ENCODE measurements at regions not wholly inside any gene's neighbourhood (a gene's known extent, or its start where the extent isn't known, plus 50 kb on each side); places are given as distances from the start of the nearest gene placed in this dataset.

GRCh38 chr10:121121462-121121861 lies 270.3 kb downstream of the WDR11 start:
- Histone ChIP-seq H3K4me3 (no peak overlapping the region), H4K20me1 (no peaks in the 10 kb centered on the region), H3K4me2 (no peak overlapping the region), H3K9me3 (peaks cover 9% of the 10 kb centered on the region), H3K4me1 (no peaks in the 10 kb centered on the region), H3K36me3 (no peaks in the 10 kb centered on the region), H3K27me3 (no peaks in the 10 kb centered on the region), H3K9ac (no peak overlapping the region), H3K27ac (no peak overlapping the region)
- TF ChIP-seq Cebpa-rat (IDR thresholded peaks at IDR 0.05) = no peak

GRCh38 chr10:121127151-121127906 lies 276.2 kb downstream of the WDR11 start:
- H3K27me3 ChIP-seq = no peaks in the 10 kb centered on the region
- H3K4me3 ChIP-seq = no peak overlapping the region
- no peak for TF ChIP-seq Cebpa-rat (IDR thresholded peaks at IDR 0.05)
- H3K27ac ChIP-seq = no peak overlapping the region
- no peak overlapping the region for H3K4me2 ChIP-seq
- H4K20me1 ChIP-seq = no peaks in the 10 kb centered on the region
- no peaks in the 10 kb centered on the region for H3K36me3 ChIP-seq
- H3K9me3 ChIP-seq = no peaks in the 10 kb centered on the region
- no peaks in the 10 kb centered on the region for H3K4me1 ChIP-seq
- H3K9ac ChIP-seq = no peak overlapping the region

GRCh38 chr10:121128164-121128563 lies 277.0 kb downstream of the WDR11 start:
- Histone ChIP-seq H3K4me2 (no peak overlapping the region), H3K27ac (no peak overlapping the region), H3K27me3 (no peaks in the 10 kb centered on the region), H3K4me1 (no peaks in the 10 kb centered on the region), H3K36me3 (no peaks in the 10 kb centered on the region), H3K4me3 (no peak overlapping the region), H3K9me3 (no peaks in the 10 kb centered on the region), H4K20me1 (no peaks in the 10 kb centered on the region), H3K9ac (no peak overlapping the region)
- no peak for TF ChIP-seq Cebpa-rat (IDR thresholded peaks at IDR 0.05)

- Histone ChIP-seq H3K4me3 (no peak overlapping the region), H3K9me3 (no peaks in the 10 kb centered on the region), H3K4me1 (no peaks in the 10 kb centered on the region), H3K27me3 (no peaks in the 10 kb centered on the region), H3K36me3 (no peaks in the 10 kb centered on the region), H3K27ac (no peak overlapping the region), H4K20me1 (no peaks in the 10 kb centered on the region), H3K9ac (no peak overlapping the region), H3K4me2 (no peak overlapping the region)
- TF ChIP-seq Cebpa-rat (IDR thresholded peaks at IDR 0.05) = no peak
These were observed 278.1 kb downstream of the WDR11 start for GRCh38 chr10:121129266-121129665.

GRCh38 chr10:121130382-121130781 lies 279.2 kb downstream of the WDR11 start:
- H3K36me3 ChIP-seq = no peaks in the 10 kb centered on the region
- H3K4me3 ChIP-seq = no peak overlapping the region
- no peaks in the 10 kb centered on the region for H3K9me3 ChIP-seq
- H3K27me3 ChIP-seq = no peaks in the 10 kb centered on the region
- H3K4me2 ChIP-seq = no peak overlapping the region
- no peaks in the 10 kb centered on the region for H3K4me1 ChIP-seq
- no peak overlapping the region for H3K9ac ChIP-seq
- H4K20me1 ChIP-seq = no peaks in the 10 kb centered on the region
- no peak overlapping the region for H3K27ac ChIP-seq
- TF ChIP-seq Cebpa-rat (IDR thresholded peaks at IDR 0.05) = no peak

- TF ChIP-seq Cebpa-rat (IDR thresholded peaks at IDR 0.05) = no peak
- H3K27me3 ChIP-seq = no peaks in the 10 kb centered on the region
- no peak overlapping the region for H3K4me3 ChIP-seq
- H3K9me3 ChIP-seq = no peaks in the 10 kb centered on the region
- H3K4me1 ChIP-seq = no peaks in the 10 kb centered on the region
- H3K36me3 ChIP-seq = no peaks in the 10 kb centered on the region
- H3K27ac ChIP-seq = no peak overlapping the region
- no peak overlapping the region for H3K4me2 ChIP-seq
- H3K9ac ChIP-seq = no peak overlapping the region
- no peaks in the 10 kb centered on the region for H4K20me1 ChIP-seq
These were observed 279.9 kb downstream of the WDR11 start for GRCh38 chr10:121131014-121131413.

- no peak overlapping the region for H3K4me2 ChIP-seq
- no peak overlapping the region for H3K4me3 ChIP-seq
- no peaks in the 10 kb centered on the region for H3K4me1 ChIP-seq
- H3K27ac ChIP-seq = no peak overlapping the region
- H3K36me3 ChIP-seq = no peaks in the 10 kb centered on the region
- H3K9me3 ChIP-seq = no peaks in the 10 kb centered on the region
- H3K27me3 ChIP-seq = no peaks in the 10 kb centered on the region
- H4K20me1 ChIP-seq = no peaks in the 10 kb centered on the region
- H3K9ac ChIP-seq = no peak overlapping the region
- no peak for TF ChIP-seq Cebpa-rat (IDR thresholded peaks at IDR 0.05)
These were observed 280.5 kb downstream of the WDR11 start for GRCh38 chr10:121131426-121132265.

GRCh38 chr10:121132273-121132672 lies 281.1 kb downstream of the WDR11 start:
- Histone ChIP-seq H3K36me3 (no peaks in the 10 kb centered on the region), H3K4me2 (no peak overlapping the region)

GRCh38 chr10:121133901-121134300 lies 282.7 kb downstream of the WDR11 start:
- no peaks in the 10 kb centered on the region for H3K4me1 ChIP-seq
- H3K27me3 ChIP-seq = no peaks in the 10 kb centered on the region
- H3K36me3 ChIP-seq = no peaks in the 10 kb centered on the region
- H3K4me3 ChIP-seq = no peak overlapping the region
- H3K9ac ChIP-seq = no peak overlapping the region
- no peak overlapping the region for H3K27ac ChIP-seq
- H3K4me2 ChIP-seq = no peak overlapping the region
- TF ChIP-seq Cebpa-rat (IDR thresholded peaks at IDR 0.05) = no peak
- H4K20me1 ChIP-seq = no peaks in the 10 kb centered on the region
- no peaks in the 10 kb centered on the region for H3K9me3 ChIP-seq

More at GRCh38 chr10:121132273-121132672, 281.1 kb downstream of the WDR11 start:
- no peaks in the 10 kb centered on the region for H3K27me3 ChIP-seq
- no peak overlapping the region for H3K4me3 ChIP-seq
- H3K9ac ChIP-seq = no peak overlapping the region
- H3K27ac ChIP-seq = no peak overlapping the region
- no peak for TF ChIP-seq Cebpa-rat (IDR thresholded peaks at IDR 0.05)
- no peaks in the 10 kb centered on the region for H3K4me1 ChIP-seq
- no peaks in the 10 kb centered on the region for H3K9me3 ChIP-seq
- H4K20me1 ChIP-seq = no peaks in the 10 kb centered on the region

- no peak for TF ChIP-seq Cebpa-rat (IDR thresholded peaks at IDR 0.05)
- Histone ChIP-seq H3K27me3 (no peaks in the 10 kb centered on the region), H3K27ac (no peak overlapping the region)
These were observed 283.5 kb downstream of the WDR11 start for GRCh38 chr10:121134711-121135110.

More at GRCh38 chr10:121134711-121135110, 283.5 kb downstream of the WDR11 start:
- H3K4me2 ChIP-seq = no peak overlapping the region
- no peak overlapping the region for H3K4me3 ChIP-seq
- H3K9me3 ChIP-seq = no peaks in the 10 kb centered on the region
- H3K9ac ChIP-seq = no peak overlapping the region
- H4K20me1 ChIP-seq = no peaks in the 10 kb centered on the region
- H3K36me3 ChIP-seq = no peaks in the 10 kb centered on the region
- H3K4me1 ChIP-seq = no peaks in the 10 kb centered on the region

Measured in BLaER1 (cell line).